ENCODE measurements at regions not wholly inside any gene's neighbourhood (a gene's known extent, or its start where the extent isn't known, plus 50 kb on each side); places are given as distances from the start of the nearest gene placed in this dataset.

DNA sequence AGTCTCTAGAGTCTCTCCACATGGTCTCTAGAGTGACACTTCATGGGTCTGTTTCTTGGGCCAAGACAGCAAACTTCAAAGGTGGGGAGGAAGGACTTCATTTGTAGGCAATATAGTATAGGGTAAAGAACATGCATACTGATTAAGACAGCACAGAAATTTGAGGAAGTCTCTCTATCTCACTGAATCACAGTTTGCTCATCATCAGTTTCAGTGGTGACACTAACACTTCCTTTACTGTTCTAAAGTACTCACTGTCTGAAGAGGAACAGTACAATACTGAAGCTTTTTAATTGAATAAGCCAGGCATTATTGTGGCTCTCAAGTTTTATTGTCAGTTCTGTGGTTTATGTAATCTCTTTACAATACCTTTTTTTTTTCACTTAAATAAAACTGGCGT, 656.4 kb upstream of the CDH8 start:
- Histone ChIP-seq H3K36me3 (no peaks in the 10 kb centered on the region), H3K27me3 (no peaks in the 10 kb centered on the region), H3K4me1 (no peaks in the 10 kb centered on the region), H3K9me3 (no peaks in the 10 kb centered on the region), H3K4me3 (ENCODE audit: low read depth, low read length) (no peak overlapping the region)
- TF ChIP-seq, protein P1, sequence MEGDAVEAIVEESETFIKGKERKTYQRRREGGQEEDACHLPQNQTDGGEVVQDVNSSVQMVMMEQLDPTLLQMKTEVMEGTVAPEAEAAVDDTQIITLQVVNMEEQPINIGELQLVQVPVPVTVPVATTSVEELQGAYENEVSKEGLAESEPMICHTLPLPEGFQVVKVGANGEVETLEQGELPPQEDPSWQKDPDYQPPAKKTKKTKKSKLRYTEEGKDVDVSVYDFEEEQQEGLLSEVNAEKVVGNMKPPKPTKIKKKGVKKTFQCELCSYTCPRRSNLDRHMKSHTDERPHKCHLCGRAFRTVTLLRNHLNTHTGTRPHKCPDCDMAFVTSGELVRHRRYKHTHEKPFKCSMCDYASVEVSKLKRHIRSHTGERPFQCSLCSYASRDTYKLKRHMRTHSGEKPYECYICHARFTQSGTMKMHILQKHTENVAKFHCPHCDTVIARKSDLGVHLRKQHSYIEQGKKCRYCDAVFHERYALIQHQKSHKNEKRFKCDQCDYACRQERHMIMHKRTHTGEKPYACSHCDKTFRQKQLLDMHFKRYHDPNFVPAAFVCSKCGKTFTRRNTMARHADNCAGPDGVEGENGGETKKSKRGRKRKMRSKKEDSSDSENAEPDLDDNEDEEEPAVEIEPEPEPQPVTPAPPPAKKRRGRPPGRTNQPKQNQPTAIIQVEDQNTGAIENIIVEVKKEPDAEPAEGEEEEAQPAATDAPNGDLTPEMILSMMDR (IDR thresholded peaks at IDR 0.05; ENCODE audit: low read depth, low read length) = no peak
- DNase-seq = no peak

DNA sequence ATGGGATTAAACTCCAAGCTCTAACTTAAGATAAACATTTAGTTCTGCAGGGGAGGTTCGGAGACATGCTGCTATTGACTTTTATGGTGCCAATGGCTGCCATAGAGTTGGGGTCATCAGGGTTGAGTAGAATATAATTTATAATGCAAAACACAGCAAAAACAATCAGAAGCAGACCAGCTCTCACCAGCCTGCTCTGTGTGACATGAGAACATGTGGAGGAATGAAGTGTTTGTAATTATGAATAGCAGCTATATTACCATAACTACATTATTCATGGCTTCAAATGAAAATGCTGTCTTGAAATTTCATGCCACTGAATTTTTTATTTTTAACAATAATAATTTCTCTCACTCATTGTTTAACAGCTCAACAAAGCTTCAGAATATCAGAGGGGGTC, 645.6 kb upstream of the CDH8 start:
- TF ChIP-seq, protein P1 (IDR thresholded peaks at IDR 0.05; ENCODE audit: low read depth, low read length) = no peak
- Histone ChIP-seq H3K27me3 (no peaks in the 10 kb centered on the region), H3K4me3 (ENCODE audit: low read depth, low read length) (no peak overlapping the region), H3K4me1 (no peaks in the 10 kb centered on the region), H3K36me3 (no peaks in the 10 kb centered on the region), H3K9me3 (no peaks in the 10 kb centered on the region; the same call in 1 of the 2 replicates)
- no peak for DNase-seq

DNA sequence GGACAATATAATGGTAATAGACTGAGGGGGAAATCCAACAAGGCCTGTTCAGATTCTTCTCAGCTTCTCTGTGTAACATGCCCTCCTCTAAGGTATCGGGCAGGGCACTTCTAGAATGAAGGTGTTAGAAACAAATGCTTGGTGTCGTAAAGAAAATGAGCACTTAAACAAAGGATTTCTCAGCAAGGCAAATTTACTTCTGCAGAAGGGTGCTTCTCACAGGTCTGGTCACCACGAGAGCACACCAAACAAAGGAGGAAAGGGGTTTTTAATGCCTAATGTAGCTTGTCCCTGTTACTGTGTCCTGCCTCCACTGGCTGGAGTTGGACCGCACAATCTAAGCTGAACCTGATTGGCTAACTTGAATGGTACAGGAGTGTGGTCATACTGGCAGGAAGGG, 642.6 kb upstream of the CDH8 start:
- Histone ChIP-seq H3K36me3 (no peaks in the 10 kb centered on the region), H3K27me3 (no peaks in the 10 kb centered on the region), H3K4me1 (no peaks in the 10 kb centered on the region), H3K9me3 (no peaks in the 10 kb centered on the region; the same call in 1 of the 2 replicates), H3K4me3 (ENCODE audit: low read depth, low read length) (no peak overlapping the region)
- DNase-seq = no peak
- TF ChIP-seq, protein P1 (IDR thresholded peaks at IDR 0.05; ENCODE audit: low read depth, low read length) = no peak

DNA sequence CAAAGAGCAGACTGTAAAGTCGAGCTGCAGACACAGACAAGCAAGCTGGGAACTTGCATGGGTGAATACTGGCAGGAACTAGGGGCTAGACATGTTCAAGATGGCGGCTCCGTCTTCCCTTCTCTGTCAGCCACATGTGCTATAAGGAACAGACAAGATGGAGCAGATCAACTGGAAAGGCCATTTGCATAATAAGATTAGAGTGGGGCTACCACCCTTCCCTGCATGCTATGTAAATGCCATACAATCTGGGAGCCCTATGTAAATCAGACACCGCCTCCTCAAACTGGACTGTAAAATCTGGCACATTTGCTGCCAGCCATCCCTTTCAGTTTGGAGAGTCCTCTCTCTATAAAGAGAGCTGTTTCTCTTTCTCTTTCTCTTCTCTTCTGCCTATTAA, 640.1 kb upstream of the CDH8 start:
- H3K9me3 ChIP-seq = no peaks in the 10 kb centered on the region; the same call in 1 of the 2 replicates
- no peak overlapping the region for H3K4me3 ChIP-seq (ENCODE audit: low read depth, low read length)
- H3K27me3 ChIP-seq = no peaks in the 10 kb centered on the region
- no peaks in the 10 kb centered on the region for H3K36me3 ChIP-seq
- no peak for DNase-seq
- no peaks in the 10 kb centered on the region for H3K4me1 ChIP-seq
- TF ChIP-seq, protein P1 (IDR thresholded peaks at IDR 0.05; ENCODE audit: low read depth, low read length) = no peak

DNA sequence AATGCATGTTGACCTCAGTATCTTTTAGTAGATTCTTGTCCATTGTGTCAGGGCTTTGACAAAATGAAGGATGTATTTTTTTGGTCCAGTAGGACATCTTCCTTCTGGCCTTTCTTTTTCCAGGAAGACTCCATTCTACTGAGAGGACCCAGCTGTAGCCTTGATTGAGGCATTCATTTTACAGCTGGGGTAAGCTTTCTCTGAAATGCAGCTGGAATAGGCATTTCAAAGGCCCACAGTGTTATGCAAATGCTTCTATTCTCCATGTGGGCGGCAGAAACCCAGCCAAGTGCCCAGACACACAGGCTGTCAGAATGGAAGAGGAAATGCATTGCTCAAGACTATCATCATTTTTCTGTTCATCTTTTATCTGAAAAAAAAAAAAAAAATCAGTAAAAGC, 629.0 kb upstream of the CDH8 start:
- Histone ChIP-seq H3K9me3 (no peaks in the 10 kb centered on the region), H3K4me3 (ENCODE audit: low read depth, low read length) (no peak overlapping the region), H3K4me1 (no peaks in the 10 kb centered on the region), H3K36me3 (no peaks in the 10 kb centered on the region), H3K27me3 (no peaks in the 10 kb centered on the region)
- DNase-seq = no peak
- TF ChIP-seq, protein P1 (IDR thresholded peaks at IDR 0.05; ENCODE audit: low read depth, low read length) = no peak

DNA sequence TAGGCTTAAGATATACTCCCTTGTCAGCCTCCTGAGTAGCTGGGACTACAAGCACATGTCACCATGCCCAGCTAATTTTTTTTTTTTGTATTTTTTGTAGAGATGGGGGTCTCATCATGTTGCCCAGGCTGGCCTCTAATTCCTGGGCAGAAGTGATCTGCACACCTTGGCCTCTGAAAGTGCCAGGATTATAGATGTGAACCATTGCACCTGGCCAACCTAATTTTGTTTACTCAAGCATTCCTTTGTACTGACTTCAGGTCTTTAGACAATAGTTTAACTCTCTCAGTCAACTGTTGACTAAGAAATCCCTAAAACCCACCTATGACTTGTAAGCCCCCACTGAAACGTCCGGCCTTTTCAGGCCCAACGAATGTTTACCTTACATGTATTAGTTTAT, 628.3 kb upstream of the CDH8 start:
- H3K9me3 ChIP-seq = no peaks in the 10 kb centered on the region
- DNase-seq = no peak
- H3K27me3 ChIP-seq = no peaks in the 10 kb centered on the region
- no peaks in the 10 kb centered on the region for H3K36me3 ChIP-seq
- no peak overlapping the region for H3K4me3 ChIP-seq (ENCODE audit: low read depth, low read length)
- TF ChIP-seq, protein P1 (IDR thresholded peaks at IDR 0.05; ENCODE audit: low read depth, low read length) = no peak
- H3K4me1 ChIP-seq = no peaks in the 10 kb centered on the region
